Liver (tissue), 8 donors: ENCODE measurements at regions not wholly inside any gene's neighbourhood (a gene's known extent, or its start where the extent isn't known, plus 50 kb on each side); places are given as distances from the start of the nearest gene placed in this dataset.

Experiments used
- DNase-seq: peaks from one replicate; pipeline ENCODE4 v3.0.0-alpha.2; 2017; ENCODE audit warnings: low spot score
- H3K27ac ChIP-seq, 2 donors: one replicate each; pipeline ENCODE4 v1.7.0; 2013; ENCODE audit warnings: inconsistent platforms in 2 of 2, low read length in 2 of 2, control low read depth in 1 of 2, low read depth in 1 of 2, mild to moderate bottlenecking in 1 of 2
- H3K27me3 ChIP-seq, 4 donors: one replicate each; pipeline versions ENCODE4 v1.6.1 to v1.7.0; 2013; ENCODE audit warnings: low read length in 3 of 4, inconsistent platforms in 1 of 4, mild to moderate bottlenecking in 1 of 4, moderate library complexity in 1 of 4; ENCODE audit not compliant: control insufficient read depth in 4 of 4, insufficient read depth in 4 of 4
- H3K36me3 ChIP-seq, 4 donors: one replicate each; pipeline versions ENCODE4 v1.6.1 to v1.7.0; 2013; ENCODE audit warnings: low read length in 3 of 4, mild to moderate bottlenecking in 3 of 4, low read depth in 1 of 4, moderate library complexity in 1 of 4; ENCODE audit not compliant: control insufficient read depth in 4 of 4, insufficient read depth in 3 of 4
- H3K4me1 ChIP-seq, 4 donors: one replicate each; pipeline versions ENCODE4 v1.6.1 to v1.7.0; 2013; ENCODE audit warnings: low read length in 3 of 4, mild to moderate bottlenecking in 3 of 4, moderate library complexity in 1 of 4; ENCODE audit not compliant: control insufficient read depth in 4 of 4, insufficient read depth in 4 of 4
- H3K4me3 ChIP-seq, 3 donors: one replicate each; pipeline versions ENCODE4 v1.6.1 to v1.7.0; 2013; ENCODE audit warnings: low read length in 3 of 3, control low read depth in 1 of 3, low read depth in 1 of 3, mild to moderate bottlenecking in 1 of 3
- H3K9ac ChIP-seq, 2 donors: one replicate each; pipeline ENCODE4 v1.7.0; 2013; ENCODE audit warnings: low read length in 2 of 2, mild to moderate bottlenecking in 2 of 2, moderate library complexity in 2 of 2, control low read depth in 1 of 2, low read depth in 1 of 2
- H3K9me3 ChIP-seq, 4 donors: one replicate each; pipeline versions ENCODE4 v1.6.1 to v1.7.0; 2013; ENCODE audit warnings: low read length in 3 of 4; ENCODE audit not compliant: control insufficient read depth in 4 of 4
- FOXA1 ChIP-seq: IDR thresholded peaks from 2 replicates; pipeline ENCODE4 v1.6.1; 2016; ENCODE audit warnings: antibody characterized with exemption
- GABPA ChIP-seq, 2 donors: IDR thresholded peaks in 1 of 2; conservative IDR thresholded peaks in 1 of 2; 2 replicates each; pipeline ENCODE4 v1.6.1; 2016; ENCODE audit warnings: antibody characterized with exemption in 2 of 2, mild to moderate bottlenecking in 1 of 2, moderate library complexity in 1 of 2
- HNF4A ChIP-seq, 2 donors: conservative IDR thresholded peaks; 2 replicates each; pipeline ENCODE4 v1.6.1; 2016; ENCODE audit warnings: antibody characterized with exemption in 2 of 2, mild to moderate bottlenecking in 2 of 2
- HNF4G ChIP-seq: IDR thresholded peaks from 2 replicates; pipeline ENCODE4 v1.6.1; 2016; ENCODE audit warnings: antibody characterized with exemption
- RAD21 ChIP-seq, 2 donors: IDR thresholded peaks; 2 replicates each; pipeline ENCODE4 v1.6.1; 2016; ENCODE audit warnings: antibody characterized with exemption in 2 of 2, mild to moderate bottlenecking in 2 of 2
- SP1 ChIP-seq: IDR thresholded peaks from 2 replicates; pipeline ENCODE4 v1.6.1; 2018; ENCODE audit warnings: antibody characterized with exemption, mild to moderate bottlenecking
- TAF1 ChIP-seq: conservative IDR thresholded peaks from 2 replicates; pipeline ENCODE4 v1.6.1; 2016; ENCODE audit warnings: antibody characterized with exemption, mild to moderate bottlenecking
- YY1 ChIP-seq: IDR thresholded peaks from 2 replicates; pipeline ENCODE4 v1.6.1; 2016; ENCODE audit warnings: antibody characterized with exemption, mild to moderate bottlenecking
- WGBS: extraction: QIAGEN DNeasy Blood & Tissue Kit; methylation state at CpG from one replicate; pipeline ENCODE4 v1.1.7; 2013; 5-methylcytosine and 5-hydroxymethylcytosine counted together
- TF ChIP-seq, protein P1 (sequence below): fragments of 150-350 bp; IDR thresholded peaks from 2 replicates; pipeline ENCODE4 v1.5.1; 2017; ENCODE audit warnings: improper control_type of control experiment, low read depth, low read length; ENCODE audit not compliant: missing input control
- TF ChIP-seq, protein P2 (sequence below): IDR thresholded peaks from 2 replicates; pipeline ENCODE4 v1.6.1; 2016; ENCODE audit warnings: antibody characterized with exemption
- TF ChIP-seq, protein P3 (sequence below): IDR thresholded peaks from 2 replicates; pipeline ENCODE4 v1.6.1; 2016; ENCODE audit warnings: antibody characterized with exemption, mild to moderate bottlenecking
- TF ChIP-seq, protein P4 (sequence below): IDR thresholded peaks from 2 replicates; pipeline ENCODE4 v1.6.1; 2016; ENCODE audit warnings: antibody characterized with exemption
- donor health status: healthy.
- donor health status: healthy.
- donor health status: healthy.
- donor health status: healthy.
- donor health status: healthy.

DNA sequence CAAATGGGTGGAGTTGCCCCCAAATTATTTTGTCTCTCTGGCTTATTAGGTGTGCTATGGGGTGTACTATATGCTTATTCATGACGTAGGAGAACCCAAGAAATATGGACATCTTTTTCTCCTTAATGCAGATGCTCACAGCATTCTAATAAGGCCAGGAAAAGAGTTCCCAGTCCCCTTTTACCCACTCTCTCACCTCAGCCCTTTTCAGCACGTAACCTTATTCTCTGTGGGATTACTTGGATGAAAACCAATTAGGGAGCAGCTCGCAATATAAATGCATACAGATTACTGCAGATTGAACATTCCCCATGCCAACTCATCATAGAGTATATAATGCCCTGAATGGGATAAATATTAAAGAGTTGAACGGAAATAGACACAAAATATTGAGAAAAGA is 891.2 kb upstream of the POU3F3 start (continued):
- TF ChIP-seq, protein P1, sequence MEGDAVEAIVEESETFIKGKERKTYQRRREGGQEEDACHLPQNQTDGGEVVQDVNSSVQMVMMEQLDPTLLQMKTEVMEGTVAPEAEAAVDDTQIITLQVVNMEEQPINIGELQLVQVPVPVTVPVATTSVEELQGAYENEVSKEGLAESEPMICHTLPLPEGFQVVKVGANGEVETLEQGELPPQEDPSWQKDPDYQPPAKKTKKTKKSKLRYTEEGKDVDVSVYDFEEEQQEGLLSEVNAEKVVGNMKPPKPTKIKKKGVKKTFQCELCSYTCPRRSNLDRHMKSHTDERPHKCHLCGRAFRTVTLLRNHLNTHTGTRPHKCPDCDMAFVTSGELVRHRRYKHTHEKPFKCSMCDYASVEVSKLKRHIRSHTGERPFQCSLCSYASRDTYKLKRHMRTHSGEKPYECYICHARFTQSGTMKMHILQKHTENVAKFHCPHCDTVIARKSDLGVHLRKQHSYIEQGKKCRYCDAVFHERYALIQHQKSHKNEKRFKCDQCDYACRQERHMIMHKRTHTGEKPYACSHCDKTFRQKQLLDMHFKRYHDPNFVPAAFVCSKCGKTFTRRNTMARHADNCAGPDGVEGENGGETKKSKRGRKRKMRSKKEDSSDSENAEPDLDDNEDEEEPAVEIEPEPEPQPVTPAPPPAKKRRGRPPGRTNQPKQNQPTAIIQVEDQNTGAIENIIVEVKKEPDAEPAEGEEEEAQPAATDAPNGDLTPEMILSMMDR, result no peak

DNA sequence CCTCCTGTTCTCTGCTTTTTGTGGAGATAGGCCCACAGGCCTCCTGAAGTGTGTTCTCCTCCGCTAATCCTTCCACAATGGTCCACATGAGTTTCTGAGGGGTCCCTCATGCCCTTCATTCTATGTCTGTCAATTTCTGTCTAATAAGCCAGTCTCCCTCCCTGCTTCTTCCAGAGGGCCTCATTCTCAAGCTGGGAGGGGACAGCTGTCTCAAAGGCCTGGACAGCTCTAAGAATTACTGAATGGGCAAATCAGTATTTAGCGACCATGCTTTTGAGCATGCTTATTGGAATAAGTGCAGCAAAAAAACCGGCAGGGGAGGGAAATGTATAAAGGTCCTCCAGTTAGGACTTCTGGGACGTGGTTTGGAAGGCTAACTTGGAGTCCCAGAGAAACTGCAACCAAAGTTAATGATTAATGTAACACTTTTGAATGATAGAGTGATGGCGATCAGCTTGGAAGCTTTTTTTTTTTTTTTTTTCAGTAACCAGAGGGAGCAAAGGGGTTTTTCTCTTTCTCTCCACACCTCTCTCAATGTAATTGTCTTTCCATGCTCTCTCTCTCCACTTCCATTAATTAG is 890.7 kb upstream of the POU3F3 start:
- Histone ChIP-seq H3K9me3 (no peaks in the 10 kb centered on the region), H3K9ac (no peak overlapping the region), H3K27me3 (no peaks in the 10 kb centered on the region), H3K36me3 (no peaks in the 10 kb centered on the region), H3K4me1 (peaks cover 0 to 29% (median 25%) of the 10 kb centered on the region in 4 donors), H3K4me3 (no peak overlapping the region), H3K27ac (no peak overlapping the region)
- no peak for DNase-seq
- WGBS, result 43% methylated on average over 5 of the region's 5 CpGs
- peak in 1 of 2 donors; percentile 35 for TF ChIP-seq RAD21 (IDR thresholded peaks at IDR 0.05)
- TF ChIP-seq, protein P2, sequence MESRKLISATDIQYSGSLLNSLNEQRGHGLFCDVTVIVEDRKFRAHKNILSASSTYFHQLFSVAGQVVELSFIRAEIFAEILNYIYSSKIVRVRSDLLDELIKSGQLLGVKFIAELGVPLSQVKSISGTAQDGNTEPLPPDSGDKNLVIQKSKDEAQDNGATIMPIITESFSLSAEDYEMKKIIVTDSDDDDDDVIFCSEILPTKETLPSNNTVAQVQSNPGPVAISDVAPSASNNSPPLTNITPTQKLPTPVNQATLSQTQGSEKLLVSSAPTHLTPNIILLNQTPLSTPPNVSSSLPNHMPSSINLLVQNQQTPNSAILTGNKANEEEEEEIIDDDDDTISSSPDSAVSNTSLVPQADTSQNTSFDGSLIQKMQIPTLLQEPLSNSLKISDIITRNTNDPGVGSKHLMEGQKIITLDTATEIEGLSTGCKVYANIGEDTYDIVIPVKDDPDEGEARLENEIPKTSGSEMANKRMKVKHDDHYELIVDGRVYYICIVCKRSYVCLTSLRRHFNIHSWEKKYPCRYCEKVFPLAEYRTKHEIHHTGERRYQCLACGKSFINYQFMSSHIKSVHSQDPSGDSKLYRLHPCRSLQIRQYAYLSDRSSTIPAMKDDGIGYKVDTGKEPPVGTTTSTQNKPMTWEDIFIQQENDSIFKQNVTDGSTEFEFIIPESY, result no peak
- TF ChIP-seq HNF4G, result no peak
- peak; percentile 61 for TF ChIP-seq YY1
- TF ChIP-seq SP1, result peak; percentile 50
- TF ChIP-seq HNF4A (conservative IDR thresholded peaks at IDR 0.05), result peak; percentile 12 to 47

DNA sequence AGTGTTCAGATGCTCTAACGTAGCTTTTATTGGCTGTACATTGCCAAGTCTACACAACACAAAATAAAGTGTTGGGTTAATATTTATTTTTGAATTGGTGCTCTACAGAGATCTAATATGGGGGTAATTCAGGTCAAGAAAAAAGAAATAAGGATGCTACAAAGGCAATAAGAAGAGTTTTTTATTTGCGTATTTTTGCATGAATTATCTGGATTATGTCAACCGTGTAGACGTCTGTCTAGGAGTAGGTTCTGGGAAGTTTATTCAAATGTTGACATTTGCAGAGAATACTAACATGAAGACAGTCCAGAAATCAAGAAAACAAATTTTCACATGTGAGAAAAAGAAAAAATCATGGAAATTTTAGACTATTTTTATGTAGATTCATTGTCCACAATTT is 876.7 kb upstream of the POU3F3 start:
- Histone ChIP-seq H3K4me3 (no peak overlapping the region), H3K4me1 (no peaks in the 10 kb centered on the region), H3K36me3 (no peaks in the 10 kb centered on the region), H3K27ac (no peak overlapping the region), H3K27me3 (no peaks in the 10 kb centered on the region), H3K9ac (no peak overlapping the region), H3K9me3 (no peaks in the 10 kb centered on the region)
- DNase-seq, result no peak
- 71% methylated on average over 4 of the region's 4 CpGs for WGBS
- no peak for TF ChIP-seq TAF1

DNA sequence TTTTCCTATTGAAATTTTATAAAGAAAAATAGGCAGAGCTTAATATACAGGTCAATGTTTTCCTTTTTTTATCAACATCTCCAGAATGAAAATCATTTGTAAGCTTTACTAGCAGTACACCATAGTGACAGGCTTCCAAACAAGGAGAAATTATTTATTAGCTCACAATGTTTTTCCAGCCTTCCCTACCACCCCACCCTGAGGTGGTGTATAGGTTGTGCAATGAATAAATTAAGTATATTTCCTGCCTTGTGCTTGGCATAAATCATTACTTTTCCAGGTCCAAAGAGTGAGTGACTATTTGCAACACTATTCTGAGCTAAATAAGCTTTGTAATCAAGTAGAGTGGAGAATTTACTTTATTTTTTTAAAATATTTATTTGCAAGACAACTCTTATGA is 876.2 kb upstream of the POU3F3 start:
- no peak for DNase-seq
- H3K27ac ChIP-seq, result no peak overlapping the region
- H3K36me3 ChIP-seq, result no peaks in the 10 kb centered on the region
- no peaks in the 10 kb centered on the region for H3K9me3 ChIP-seq
- no peaks in the 10 kb centered on the region for H3K4me1 ChIP-seq
- no peaks in the 10 kb centered on the region for H3K27me3 ChIP-seq
- no peak overlapping the region for H3K4me3 ChIP-seq
- TF ChIP-seq GABPA (IDR thresholded peaks at IDR 0.05 in 1 of 2, conservative IDR thresholded peaks at IDR 0.05 in 1 of 2), result no peak
- TF ChIP-seq, protein P3, sequence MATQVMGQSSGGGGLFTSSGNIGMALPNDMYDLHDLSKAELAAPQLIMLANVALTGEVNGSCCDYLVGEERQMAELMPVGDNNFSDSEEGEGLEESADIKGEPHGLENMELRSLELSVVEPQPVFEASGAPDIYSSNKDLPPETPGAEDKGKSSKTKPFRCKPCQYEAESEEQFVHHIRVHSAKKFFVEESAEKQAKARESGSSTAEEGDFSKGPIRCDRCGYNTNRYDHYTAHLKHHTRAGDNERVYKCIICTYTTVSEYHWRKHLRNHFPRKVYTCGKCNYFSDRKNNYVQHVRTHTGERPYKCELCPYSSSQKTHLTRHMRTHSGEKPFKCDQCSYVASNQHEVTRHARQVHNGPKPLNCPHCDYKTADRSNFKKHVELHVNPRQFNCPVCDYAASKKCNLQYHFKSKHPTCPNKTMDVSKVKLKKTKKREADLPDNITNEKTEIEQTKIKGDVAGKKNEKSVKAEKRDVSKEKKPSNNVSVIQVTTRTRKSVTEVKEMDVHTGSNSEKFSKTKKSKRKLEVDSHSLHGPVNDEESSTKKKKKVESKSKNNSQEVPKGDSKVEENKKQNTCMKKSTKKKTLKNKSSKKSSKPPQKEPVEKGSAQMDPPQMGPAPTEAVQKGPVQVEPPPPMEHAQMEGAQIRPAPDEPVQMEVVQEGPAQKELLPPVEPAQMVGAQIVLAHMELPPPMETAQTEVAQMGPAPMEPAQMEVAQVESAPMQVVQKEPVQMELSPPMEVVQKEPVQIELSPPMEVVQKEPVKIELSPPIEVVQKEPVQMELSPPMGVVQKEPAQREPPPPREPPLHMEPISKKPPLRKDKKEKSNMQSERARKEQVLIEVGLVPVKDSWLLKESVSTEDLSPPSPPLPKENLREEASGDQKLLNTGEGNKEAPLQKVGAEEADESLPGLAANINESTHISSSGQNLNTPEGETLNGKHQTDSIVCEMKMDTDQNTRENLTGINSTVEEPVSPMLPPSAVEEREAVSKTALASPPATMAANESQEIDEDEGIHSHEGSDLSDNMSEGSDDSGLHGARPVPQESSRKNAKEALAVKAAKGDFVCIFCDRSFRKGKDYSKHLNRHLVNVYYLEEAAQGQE, result no peak
- TF ChIP-seq FOXA1, result no peak
- TF ChIP-seq, protein P4, sequence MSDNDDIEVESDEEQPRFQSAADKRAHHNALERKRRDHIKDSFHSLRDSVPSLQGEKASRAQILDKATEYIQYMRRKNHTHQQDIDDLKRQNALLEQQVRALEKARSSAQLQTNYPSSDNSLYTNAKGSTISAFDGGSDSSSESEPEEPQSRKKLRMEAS, result no peak
- H3K9ac ChIP-seq, result no peak overlapping the region
